ENCODE measurements at regions not wholly inside any gene's neighbourhood (a gene's known extent, or its start where the extent isn't known, plus 50 kb on each side); places are given as distances from the start of the nearest gene placed in this dataset.

GRCh38 chr5:131042021-131042789 lies 122.9 kb downstream of the HINT1 start:
- H4K20me1 ChIP-seq (ENCODE audit: insufficient read depth), result no peaks in the 10 kb centered on the region
- no peak overlapping the region for H3K4me3 ChIP-seq (replicated peaks in 1 of 2; ENCODE audit: low read depth in 1 of 2, low read length in 2 of 2)
- DNase-seq (ENCODE audit: low read depth, low spot score) (no peak), ATAC-seq (no peak)
- H3K9ac ChIP-seq (ENCODE audit: low read length), result no peak overlapping the region
- no peaks in the 10 kb centered on the region for H3K9me3 ChIP-seq (ENCODE audit: control insufficient read depth in 1 of 2, insufficient read depth in 1 of 2, low read depth in 1 of 2, low read length in 2 of 2)
- H3K36me3 ChIP-seq (ENCODE audit: control insufficient read depth in 1 of 2, insufficient read depth in 2 of 2, low read length in 2 of 2), result no peaks in the 10 kb centered on the region
- H3K27me3 ChIP-seq (ENCODE audit: insufficient read depth, low read length), result no peaks in the 10 kb centered on the region
- H3K4me1 ChIP-seq (ENCODE audit: control insufficient read depth in 1 of 2, insufficient read depth in 2 of 2, low read length in 2 of 2), result no peaks in the 10 kb centered on the region
- intact Hi-C loops (cut with micrococcal nuclease), result no loop called here
- POLR2A ChIA-PET, result no interaction called here
- no peaks in the 10 kb centered on the region for H3K79me2 ChIP-seq (ENCODE audit: insufficient read depth, low read length)
- no peak overlapping the region for H2AFZ ChIP-seq (ENCODE audit: low read depth, low read length, poor library complexity, severe bottlenecking)
- no peak overlapping the region for H3K27ac ChIP-seq (ENCODE audit: low read depth, low read length)
- CTCF ChIA-PET, result no interaction called here
- no TSS peak for BruUV-seq (replicated peaks)
- RAD21 ChIA-PET (ENCODE audit: low non-redundant PET in 1 of 2, low total read pairs in 2 of 2, uncharacterized antibody in 2 of 2, unreplicated experiment in 2 of 2), result no interaction called here
- H3K4me2 ChIP-seq (ENCODE audit: low read length), result no peak overlapping the region
- no peak for TF ChIP-seq MAX (IDR thresholded peaks at IDR 0.05)
- TF ChIP-seq YY1 (IDR thresholded peaks at IDR 0.05; ENCODE audit: extremely low read depth, insufficient replicate concordance, low read depth, low read length), result no peak
- no peak for TF ChIP-seq FOSL1 (IDR thresholded peaks at IDR 0.05; ENCODE audit: low read depth)
- no peak for TF ChIP-seq POLR2AphosphoS5 (IDR thresholded peaks at IDR 0.05; ENCODE audit: low read depth, low read length)
- no peak for TF ChIP-seq RAD21 (IDR thresholded peaks at IDR 0.05; ENCODE audit: low read depth)
- TF ChIP-seq JUND (IDR thresholded peaks at IDR 0.05), result no peak
- TF ChIP-seq ZFX (IDR thresholded peaks at IDR 0.05), result no peak
- TF ChIP-seq EZH2 (IDR thresholded peaks at IDR 0.05), result no peak
- no peak for TF ChIP-seq POLR2A (IDR thresholded peaks at IDR 0.05; ENCODE audit: borderline replicate concordance, extremely low read depth, insufficient read depth, insufficient read length)
- no peak for TF ChIP-seq ELF1 (IDR thresholded peaks at IDR 0.05; ENCODE audit: borderline replicate concordance, low read depth)
- no peak for TF ChIP-seq REST (IDR thresholded peaks at IDR 0.05; ENCODE audit: low read depth)
- TF ChIP-seq CEBPB (IDR thresholded peaks at IDR 0.05; ENCODE audit: low read depth), result no peak
- TF ChIP-seq CBX3 (IDR thresholded peaks at IDR 0.05; ENCODE audit: low read depth), result no peak
- TF ChIP-seq ZNF274 (IDR thresholded peaks at IDR 0.05; ENCODE audit: low read depth, low read length), result no peak
- no peak for TF ChIP-seq TCF7L2 (IDR thresholded peaks at IDR 0.05; ENCODE audit: borderline replicate concordance, extremely low read depth, insufficient read depth, insufficient read length)
- TF ChIP-seq ZBTB33 (IDR thresholded peaks at IDR 0.05; ENCODE audit: extremely low read depth, insufficient replicate concordance, low read length), result no peak
- no peak for TF ChIP-seq SP1 (IDR thresholded peaks at IDR 0.05; ENCODE audit: low read depth)
- no peak for TF ChIP-seq EZH2phosphoT487 (IDR thresholded peaks at IDR 0.05; ENCODE audit: borderline replicate concordance)
- H3K9me2 ChIP-seq (ENCODE audit: insufficient read depth), result no peaks in the 10 kb centered on the region

Data from HCT116 (cell line).